Fibroblast of pulmonary artery (primary cell): ENCODE measurements at regions not wholly inside any gene's neighbourhood (a gene's known extent, or its start where the extent isn't known, plus 50 kb on each side); places are given as distances from the start of the nearest gene placed in this dataset.
"Not testable (repeated sequence)": the region's sequence is repeated elsewhere in the genome, so short reads cannot be mapped to it uniquely, and the experiment has no call there.

Source experiments
- DNase-seq: peaks from one replicate; pipeline ENCODE4 v3.0.0-alpha.2; 2010; ENCODE audit warnings: low read depth
- H3K4me3 ChIP-seq: replicated peaks from 2 replicates; pipeline ENCODE4 v1.5.1; 2011; ENCODE audit warnings: low read depth, mild to moderate bottlenecking, control low read depth, low read length, moderate library complexity
- TF ChIP-seq, protein P1 (sequence below): IDR thresholded peaks from 2 replicates; pipeline ENCODE4 v1.5.1; 2011; ENCODE audit warnings: mild to moderate bottlenecking, control low read depth, low read length, inconsistent platforms; ENCODE audit errors: missing control alignments

DNA sequence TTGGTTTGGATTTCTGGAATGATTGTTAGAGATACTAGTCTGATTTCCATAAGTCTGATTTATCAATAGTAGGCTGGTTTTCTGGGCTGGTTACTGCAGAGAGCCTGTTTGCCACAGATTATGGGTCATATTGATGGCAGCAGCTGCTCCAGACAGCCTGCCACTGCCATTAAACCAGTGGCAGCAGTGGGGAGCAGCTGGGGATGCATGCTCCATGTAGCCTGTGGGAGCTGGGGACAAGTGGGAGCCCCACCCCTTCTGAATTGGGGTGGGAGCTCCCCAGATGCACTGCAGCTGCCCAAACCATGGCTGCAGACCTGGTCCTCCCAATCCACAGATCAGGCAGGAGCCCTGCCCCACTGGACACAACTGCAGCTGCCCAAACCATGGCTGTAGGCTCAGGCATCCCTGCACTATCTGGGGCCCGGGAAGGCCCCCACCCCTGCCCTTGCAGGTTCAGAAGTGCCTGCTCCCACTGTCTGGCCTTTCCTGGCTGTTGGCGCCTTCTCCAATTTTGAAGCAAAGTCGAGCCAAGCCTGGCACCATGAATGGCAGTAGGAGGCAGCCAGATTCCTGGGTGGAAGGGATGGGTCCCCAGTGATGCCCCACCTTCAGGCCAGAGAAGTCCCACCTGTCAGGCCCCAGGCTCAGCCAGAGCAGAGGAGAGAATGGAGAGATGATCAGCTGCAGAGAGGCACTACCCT is 402.9 kb upstream of the TYRP1 start:
- TF ChIP-seq, protein P1, sequence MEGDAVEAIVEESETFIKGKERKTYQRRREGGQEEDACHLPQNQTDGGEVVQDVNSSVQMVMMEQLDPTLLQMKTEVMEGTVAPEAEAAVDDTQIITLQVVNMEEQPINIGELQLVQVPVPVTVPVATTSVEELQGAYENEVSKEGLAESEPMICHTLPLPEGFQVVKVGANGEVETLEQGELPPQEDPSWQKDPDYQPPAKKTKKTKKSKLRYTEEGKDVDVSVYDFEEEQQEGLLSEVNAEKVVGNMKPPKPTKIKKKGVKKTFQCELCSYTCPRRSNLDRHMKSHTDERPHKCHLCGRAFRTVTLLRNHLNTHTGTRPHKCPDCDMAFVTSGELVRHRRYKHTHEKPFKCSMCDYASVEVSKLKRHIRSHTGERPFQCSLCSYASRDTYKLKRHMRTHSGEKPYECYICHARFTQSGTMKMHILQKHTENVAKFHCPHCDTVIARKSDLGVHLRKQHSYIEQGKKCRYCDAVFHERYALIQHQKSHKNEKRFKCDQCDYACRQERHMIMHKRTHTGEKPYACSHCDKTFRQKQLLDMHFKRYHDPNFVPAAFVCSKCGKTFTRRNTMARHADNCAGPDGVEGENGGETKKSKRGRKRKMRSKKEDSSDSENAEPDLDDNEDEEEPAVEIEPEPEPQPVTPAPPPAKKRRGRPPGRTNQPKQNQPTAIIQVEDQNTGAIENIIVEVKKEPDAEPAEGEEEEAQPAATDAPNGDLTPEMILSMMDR = no peak
- H3K4me3 ChIP-seq = no peak overlapping the region
- DNase-seq = no peak

DNA sequence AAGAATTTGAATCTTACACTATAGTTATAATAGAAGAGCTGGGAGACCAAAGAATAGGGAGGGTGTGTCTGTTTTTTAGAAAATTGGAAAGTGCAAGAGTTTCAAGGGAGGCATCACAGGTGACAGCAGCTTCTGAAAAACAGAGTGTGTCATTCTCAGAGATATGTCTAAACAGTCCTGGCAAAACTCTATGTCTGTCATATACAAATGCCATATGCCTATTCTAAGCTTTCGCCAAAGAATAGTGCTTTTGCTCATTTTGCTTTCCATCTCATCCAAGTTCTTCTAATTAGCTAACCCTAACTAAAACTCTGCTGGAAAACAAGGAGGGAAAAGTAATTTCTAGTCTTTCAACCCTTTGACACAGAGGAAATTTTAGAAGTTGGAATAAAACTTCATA is 388.0 kb upstream of the TYRP1 start:
- H3K4me3 ChIP-seq = no peak overlapping the region
- DNase-seq = no peak
- TF ChIP-seq, protein P1 = no peak

DNA sequence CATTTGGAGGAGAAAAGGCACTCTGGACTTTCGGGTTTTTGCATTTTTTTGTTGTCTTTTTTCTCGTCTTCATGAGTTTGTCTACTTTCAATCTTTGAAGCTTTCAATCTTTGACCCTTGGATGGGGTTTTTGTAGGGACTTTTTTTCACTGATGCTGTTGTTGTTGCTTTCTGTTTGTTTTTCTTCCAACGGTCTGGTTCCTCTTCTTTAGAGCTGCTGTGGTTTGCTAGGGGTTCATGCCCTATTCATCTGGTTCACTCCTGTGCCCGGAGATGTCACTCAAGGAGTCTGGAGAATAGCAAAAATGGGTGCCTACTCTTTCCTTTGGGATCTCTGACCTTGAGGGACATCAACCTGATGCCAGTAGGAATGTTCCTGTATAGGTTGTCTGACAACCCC is 378.6 kb upstream of the TYRP1 start:
- no peak overlapping the region for H3K4me3 ChIP-seq
- TF ChIP-seq, protein P1 = no peak
- no peak for DNase-seq

DNA sequence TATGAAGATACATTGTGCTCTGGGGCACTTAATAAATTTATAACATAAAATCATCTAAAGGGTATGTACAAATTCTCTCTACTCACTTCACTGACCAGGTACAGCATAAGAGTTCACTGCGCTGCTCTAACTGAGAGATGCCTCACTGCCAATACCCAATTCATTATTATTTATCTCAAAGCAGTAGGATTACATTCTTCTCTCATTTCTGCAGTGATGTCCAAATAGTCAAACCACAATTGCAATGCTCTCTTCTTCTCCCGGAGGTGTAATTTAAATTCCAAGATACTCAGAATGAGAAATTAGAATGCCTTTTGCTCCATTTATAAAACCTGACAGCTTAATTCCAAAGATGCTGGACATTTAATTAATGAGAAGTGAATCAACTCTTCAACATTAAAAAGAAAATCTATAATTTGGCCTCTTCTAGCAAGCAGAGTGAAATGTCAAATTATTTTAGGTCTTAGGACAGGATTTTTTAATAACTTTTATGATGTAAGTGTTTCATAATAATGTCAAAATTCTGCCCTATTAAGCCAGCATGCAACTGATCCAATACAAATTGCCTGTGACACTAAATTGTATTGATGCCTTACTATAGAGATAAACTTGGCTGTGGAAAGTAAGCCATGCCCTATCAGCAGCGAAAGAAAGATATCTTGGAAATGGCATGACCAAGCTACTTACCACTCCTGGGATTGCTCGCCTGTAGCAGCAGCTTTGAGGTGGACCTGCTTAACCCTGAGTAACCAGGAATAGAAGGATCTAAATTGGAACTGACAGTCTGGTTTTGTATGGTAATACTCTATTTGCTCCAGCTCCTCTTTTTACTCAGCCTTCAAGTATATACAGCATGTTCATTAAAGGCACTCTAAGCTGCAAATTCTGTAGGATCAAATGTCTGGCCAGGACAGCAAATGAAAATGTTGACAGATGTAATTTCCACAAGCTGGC is 374.2 kb upstream of the TYRP1 start:
- no peak for DNase-seq
- TF ChIP-seq, protein P1 = no peak
- H3K4me3 ChIP-seq = no peak overlapping the region

DNA sequence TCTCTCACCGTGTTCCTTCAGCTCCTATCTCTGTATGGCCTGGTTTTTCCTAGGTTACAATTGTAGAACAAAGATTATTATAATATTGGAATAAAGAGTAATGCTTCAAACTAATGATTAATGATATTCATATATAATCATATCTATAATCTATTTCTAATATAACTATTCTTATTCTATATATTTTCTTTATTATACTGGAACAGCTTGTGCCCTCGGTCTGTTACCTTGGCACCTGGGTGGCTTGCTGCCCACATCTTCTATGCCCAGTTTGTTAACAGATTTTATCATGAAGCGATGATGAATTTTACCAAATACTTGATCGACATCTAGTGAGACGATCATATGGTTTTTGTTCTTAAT is 363.6 kb upstream of the TYRP1 start:
- DNase-seq = no peak
- H3K4me3 ChIP-seq = no peak overlapping the region
- TF ChIP-seq, protein P1 = no peak

DNA sequence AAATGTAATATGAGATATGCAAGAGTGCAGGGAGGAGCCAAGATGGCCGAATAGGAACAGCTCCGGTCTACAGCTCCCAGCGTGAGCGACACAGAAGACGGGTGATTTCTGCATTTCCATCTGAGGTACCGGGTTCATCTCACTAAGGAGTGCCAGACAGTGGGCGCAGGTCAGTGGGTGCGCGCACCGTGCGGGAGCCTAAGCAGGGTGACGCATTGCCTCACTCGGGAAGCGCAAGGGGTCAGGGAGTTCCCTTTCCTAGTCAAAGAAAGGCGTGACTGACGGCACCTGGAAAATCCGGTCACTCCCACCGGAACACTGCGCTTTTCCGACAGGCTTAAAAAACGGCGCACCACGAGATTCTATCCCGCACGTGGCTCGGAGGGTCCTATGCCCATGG is 359.2 kb upstream of the TYRP1 start:
- H3K4me3 ChIP-seq = not testable (repeated sequence)

DNA sequence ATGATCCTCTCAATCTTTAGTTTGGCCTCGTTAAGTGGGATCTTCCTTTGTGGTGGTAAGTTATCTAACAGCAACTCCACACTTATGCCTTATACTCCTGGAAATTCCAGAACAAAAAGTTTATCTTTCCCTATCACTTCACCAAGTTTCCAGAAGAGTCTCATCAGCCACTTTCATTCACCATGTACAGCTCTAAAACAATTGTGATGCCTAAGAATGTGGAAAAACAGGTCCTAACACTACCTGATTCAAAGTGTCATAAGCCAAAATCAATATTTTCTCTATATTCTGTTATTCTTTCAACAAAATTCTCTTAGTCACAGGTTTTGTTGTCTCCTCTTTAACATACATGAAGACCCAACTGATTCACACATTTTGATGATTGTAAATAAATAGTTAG is 342.4 kb upstream of the TYRP1 start:
- TF ChIP-seq, protein P1 = no peak
- no peak overlapping the region for H3K4me3 ChIP-seq
- no peak for DNase-seq

More for the DNA sequence above, 359.2 kb upstream of the TYRP1 start:
- DNase-seq = not testable (repeated sequence)
